NCI-H460 (cell line): ENCODE measurements at regions not wholly inside any gene's neighbourhood (a gene's known extent, or its start where the extent isn't known, plus 50 kb on each side); places are given as distances from the start of the nearest gene placed in this dataset.

Experiments used
- DNase-seq: peaks from one replicate; pipeline ENCODE4 v3.0.0-alpha.2; 2016; ENCODE audit warnings: low read depth; ENCODE audit errors: extremely low read depth

DNA sequence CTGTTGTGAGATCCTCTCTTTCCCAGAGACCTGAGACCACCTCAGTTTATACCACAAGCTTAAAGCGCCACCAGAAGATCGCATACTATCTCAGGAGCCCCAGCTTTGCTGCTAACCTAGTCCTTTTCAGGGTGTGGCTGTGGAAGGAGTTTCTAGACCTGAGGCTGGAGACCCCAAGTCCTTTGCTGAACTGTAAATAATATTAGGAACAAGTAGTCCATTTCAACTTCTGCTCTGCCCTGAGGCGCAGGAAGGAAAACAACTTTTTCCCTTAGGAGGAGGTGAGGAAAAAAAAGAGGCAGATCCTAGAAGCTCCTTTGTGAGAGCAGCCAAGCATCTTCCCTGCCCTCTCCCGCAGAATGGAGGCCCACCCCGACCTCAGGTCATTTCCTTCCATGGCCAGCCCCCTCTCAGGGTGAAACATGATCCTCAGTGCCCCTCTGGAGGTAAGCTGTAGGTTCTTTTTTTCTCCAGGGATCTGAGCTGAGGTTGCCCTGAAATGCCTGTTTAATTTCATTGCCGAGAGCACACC lies 122.8 kb upstream of the LGALSL start:
- no peak for DNase-seq

DNA sequence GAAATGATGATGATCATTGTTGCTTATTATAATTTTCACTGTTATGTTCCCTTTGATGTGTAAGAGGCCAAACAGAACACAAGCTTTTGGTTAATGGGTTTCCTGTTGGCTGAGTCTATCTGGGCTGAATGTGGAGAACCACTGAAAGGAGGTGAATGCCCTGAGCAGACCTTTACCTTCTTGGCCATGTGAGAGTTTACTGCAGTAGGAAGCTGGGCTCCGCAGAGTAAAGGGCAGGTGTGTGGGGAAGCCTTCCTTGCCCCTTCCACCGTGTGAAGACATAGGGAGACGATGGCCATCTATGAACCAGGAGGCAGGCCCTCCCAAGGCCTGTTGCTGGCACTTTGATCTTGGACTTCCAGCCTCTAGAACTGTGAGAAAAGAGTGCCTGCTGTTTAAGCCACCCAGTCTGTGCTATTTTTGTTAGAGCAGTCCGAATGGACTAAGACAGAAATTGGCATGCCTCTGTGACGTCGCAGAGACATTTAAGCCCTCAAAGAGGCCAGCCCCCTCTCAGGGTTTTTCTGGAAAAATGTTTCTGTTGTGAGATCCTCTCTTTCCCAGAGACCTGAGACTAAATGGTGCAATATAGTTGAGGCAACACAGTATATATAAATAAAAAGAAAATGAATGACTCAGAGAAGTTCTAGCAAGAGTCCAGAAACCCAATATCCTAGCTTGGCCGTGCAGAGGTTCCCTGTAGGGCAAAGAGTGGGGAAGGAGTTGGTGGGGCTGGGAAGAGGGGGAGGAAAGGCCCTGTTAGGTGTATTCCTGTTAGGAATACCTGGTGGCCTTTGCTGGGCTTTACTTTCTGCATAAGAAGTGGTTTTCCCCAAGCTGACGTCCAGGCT lies 121.9 kb upstream of the LGALSL start:
- DNase-seq: no peak

DNA sequence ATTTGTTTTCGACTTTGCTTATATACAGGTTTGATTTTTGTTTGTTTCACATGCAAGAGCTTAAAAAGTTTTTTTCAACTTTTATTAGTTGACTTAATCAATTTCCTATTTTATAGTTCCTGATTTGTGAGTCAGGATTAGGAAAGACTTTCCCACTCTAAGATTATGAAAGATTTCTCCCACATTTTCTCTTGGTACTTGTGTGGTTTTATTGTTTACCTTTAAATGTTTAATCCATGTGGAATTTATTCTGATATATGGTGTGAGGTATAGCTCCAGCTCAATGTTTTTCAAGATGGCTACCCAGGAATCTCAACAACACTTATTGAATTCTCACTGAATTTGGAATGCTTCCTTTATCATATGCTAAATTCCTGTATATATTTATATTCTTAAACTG lies 117.8 kb upstream of the LGALSL start:
- DNase-seq: no peak

DNA sequence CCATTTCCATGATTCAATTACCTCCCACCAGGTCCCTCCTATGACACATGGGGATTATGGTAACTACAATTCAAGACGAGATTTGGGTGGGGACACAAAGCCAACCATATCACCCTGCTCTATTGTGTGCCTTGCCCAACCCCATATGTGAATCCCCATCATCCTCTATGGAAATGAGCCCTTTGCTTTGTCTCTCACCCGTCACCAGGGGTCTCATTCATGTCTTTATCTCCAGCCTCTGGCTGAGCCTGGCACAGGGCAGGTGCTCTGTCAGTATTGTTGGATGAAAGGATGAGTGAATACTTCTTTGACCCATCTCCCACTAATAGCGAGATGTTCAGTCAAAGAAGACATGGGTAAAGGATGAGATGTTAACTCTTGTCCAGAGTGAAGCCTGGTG lies 116.6 kb upstream of the LGALSL start:
- no peak for DNase-seq

DNA sequence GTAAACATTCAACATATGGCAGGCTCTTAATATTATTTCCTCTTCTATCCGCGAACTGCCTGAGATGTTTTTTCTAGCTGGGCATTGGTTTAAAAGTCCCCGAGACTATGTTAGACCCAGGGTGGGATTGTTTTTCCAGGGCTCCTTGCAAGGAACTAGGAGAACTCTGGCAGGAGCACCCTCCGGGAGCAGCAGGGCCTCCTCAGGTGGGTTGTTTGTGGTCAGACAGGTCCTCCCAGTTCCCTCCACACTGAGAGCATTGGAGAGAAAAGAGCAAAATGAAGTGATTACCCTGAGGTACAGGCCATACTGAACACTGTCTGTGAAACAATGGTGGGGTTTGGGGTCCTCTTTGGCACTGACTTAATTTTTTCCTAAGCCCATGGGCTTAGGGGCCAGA lies 115.9 kb upstream of the LGALSL start:
- DNase-seq: no peak

DNA sequence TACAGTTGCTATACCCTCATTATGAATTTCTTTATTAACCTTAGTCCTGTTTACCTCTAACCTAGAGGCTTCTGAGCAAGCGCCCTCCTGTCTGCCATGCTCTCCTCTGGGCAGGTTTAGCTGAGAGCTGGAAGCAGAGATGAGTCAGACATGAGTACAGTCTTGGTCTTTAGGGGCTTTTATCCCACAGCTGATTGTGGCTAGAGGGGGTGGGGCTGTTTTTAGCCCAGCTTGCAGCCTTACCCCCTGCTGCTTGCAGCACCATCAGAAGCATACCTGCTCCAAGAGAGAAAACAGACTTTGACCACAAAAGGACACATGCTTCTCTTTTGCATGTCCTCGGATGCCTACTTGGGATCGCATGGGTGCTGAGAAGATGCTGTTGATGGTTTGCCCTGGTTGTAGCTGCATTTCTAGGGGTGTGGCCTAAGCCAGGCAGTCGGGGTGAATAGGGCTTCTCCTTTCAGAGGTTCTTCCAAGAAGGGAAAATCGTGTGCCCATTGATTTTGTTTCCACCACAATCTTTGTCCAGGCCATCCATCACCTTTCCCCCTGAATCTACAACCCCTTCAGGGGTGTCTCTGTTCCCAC lies 115.0 kb upstream of the LGALSL start:
- DNase-seq: no peak

DNA sequence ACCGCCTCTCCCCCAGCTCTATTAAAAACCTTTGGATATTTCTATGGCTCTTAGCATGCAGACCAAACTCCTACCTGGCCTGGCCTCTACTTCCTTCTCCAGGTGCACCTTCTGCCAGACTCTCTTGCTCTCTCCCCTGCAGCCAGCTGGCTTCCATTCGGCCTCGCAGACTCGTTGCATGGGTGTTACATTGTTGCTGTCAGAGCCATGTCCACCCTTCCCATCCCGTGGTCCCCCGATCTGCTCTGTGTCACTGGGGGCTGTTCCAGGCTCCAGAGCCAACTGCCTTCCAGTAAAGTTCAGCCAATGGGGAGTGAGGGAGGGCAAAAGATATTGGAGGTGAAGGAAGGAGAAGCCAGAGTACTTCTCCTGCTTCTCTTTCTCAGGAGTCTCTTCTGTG lies 112.5 kb upstream of the LGALSL start:
- DNase-seq: no peak

DNA sequence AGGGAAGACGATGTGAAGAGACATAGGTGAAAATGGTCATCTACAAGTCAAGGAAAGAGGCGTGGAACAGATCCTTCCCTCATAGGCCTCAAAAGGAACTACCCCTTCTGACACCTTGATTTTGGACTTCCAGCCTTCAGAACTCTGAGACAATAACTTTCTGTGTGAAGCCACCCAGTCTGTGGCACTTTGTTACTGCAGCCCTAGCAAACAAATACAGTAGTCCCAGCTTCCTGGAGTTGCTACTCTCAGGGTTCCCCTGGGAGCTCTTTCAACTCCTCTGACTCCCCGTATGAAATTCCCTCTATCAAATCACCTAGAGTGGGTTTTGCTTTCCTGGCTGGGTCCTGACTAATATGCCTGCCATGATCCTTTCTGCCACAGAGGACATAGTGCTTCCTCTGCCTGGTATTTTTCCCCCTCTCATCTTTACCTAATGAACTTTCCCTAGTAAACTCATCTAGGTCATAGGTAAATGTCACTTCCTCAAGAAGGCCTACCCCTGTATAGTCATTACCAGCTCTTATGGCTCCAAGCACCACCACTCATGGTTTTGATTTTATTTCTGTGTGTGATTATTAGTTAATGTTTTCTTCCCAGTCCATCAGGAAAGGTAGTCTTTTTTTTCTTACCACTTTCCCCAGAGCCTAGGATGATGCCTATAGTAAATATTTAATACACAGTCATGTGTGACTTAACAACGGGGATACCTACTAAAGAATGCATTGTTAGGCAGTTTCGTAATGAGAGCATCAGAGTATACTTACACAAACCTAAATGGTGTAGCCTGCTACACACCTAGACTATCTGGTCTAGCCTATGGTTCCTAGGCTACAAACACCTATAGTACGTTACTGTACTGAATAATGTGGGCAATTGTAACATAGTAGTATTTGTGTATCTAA lies 111.5 kb upstream of the LGALSL start:
- no peak for DNase-seq

DNA sequence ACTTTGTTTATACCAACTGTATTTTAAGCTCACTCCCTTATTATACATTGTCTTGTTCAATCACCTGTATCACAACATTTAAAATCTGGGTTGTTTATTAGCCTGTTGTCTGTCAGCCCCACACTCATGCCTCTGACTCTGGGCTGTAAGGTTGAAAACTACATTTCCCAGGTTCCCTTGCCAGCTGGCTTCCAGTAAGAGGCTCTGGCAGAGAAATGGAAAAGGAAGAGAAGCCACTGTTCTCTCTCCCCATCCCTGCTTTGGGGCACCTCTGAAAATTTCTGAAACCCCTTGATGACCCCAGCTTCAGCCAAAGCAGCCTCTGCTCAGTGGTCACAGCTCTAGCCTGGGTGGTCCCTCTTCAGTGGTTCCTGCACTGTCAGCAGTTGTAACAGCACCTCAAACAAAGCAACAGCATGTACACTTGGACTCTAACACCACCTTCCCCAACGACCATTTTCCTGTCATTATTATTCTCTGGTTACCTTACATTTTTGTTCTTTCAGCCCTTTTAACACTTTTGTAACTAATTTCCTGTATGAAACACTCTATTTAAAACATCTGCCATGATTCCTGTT lies 108.9 kb upstream of the LGALSL start:
- DNase-seq: no peak

DNA sequence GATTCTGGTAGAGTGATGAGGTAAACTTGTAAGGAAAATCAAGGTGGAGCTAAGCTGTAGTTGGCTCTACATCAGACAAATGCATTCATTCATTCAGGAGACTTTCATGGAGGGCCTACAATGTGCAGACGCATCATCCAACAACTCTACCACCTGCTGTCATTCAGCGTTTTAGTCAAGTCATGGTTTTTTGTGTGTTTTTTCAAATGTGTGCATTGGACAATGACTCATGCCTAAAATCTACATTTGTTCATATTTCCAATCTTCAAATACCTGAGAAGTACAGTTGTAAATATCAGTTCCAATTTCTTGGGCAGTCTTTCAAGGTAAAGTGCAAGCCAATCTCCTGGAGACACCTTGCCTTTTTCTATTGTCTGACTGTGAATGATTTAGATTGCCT lies 108.0 kb upstream of the LGALSL start:
- no peak for DNase-seq

DNA sequence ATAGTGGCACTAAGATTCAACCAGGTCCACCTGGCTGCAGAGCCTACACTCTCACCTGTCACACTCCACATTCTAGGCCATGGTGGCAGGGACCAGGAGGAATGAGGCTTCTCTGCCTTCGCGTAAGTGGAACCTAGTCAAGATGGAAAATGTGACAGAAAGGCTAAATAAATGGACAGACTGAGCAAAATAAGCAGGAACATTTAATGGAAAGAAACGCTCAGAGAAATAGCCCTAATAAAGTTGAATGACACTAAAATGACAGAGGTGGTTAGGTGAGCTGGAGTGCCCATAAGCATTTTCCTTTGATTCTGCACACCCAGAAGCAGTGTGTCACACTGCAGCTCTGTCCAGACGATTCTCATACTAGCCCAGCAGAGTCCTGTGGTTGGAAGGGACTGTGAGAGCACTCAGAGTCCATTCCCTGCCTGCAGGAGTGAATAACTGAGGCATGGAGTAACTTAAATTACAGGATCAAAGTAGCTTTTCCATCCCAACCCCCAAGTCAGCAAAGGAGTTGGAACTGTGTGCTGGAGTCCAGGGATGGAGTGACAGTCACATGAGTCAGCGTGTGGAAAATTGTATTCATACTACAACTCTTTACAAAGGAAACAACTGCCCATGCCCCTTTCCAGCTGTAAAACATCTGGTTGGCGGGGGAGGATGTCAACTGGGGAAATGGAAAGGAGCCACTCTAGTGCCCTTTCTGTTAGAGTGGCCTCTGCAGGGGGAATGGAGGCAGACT lies 105.4 kb upstream of the LGALSL start:
- DNase-seq: no peak

DNA sequence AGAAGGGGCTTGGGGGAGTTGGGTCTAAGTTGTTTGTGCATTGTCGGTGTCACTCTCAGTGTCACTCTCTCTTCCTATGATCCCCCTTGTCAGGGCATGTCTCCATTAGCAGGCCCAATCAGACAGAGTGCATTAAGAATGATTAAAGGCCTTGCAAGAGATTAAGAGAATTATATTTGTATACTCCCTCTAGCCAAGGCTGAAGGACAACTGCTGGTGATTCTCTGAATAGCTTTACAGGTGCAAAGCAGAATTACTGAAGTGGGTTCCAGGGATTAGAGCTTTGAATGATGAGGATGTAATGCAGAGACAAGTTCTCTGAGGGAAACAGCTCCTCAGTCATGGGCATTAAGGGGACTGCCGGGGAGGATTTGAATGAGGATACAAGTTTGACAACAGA lies 104.8 kb upstream of the LGALSL start:
- DNase-seq: no peak

DNA sequence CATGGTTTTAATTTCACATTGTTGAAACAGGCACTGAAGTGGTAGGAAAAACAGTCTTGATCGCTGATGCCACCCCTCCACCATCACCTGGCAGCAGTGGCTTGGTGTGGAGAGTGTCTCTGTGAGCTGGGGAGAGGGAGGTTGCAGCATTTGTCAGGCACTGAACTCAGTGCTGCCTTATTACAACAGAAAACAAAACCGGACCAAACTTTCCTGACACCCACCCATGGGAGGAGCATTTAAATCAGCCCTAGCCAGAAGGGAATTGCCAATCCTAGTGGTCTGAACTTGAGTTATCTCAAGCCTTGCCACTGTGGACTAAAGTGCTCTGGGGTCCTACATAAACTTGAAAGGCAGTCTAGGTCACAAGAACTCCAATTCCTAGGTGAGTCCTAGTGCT lies 103.0 kb upstream of the LGALSL start:
- DNase-seq: no peak

DNA sequence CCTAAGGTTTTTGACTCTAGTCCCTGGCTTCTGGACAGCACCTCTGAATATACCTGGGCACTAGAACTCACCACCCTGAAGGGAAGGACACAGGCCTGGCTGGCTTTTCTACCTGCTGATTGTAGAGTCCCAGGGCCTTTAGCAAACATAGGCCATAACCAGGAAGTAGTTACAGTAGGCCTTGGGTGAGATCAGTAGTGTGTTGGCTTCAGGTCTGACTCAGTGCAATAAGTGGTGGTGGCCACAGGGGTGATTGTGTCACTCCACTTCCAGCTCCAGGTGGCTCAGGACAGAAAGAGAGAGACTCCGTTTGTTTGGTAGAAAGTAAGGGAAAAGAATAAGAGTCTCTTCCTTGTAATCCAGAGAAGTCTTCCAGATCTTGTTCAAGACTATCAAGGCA lies 101.7 kb upstream of the LGALSL start:
- no peak for DNase-seq

DNA sequence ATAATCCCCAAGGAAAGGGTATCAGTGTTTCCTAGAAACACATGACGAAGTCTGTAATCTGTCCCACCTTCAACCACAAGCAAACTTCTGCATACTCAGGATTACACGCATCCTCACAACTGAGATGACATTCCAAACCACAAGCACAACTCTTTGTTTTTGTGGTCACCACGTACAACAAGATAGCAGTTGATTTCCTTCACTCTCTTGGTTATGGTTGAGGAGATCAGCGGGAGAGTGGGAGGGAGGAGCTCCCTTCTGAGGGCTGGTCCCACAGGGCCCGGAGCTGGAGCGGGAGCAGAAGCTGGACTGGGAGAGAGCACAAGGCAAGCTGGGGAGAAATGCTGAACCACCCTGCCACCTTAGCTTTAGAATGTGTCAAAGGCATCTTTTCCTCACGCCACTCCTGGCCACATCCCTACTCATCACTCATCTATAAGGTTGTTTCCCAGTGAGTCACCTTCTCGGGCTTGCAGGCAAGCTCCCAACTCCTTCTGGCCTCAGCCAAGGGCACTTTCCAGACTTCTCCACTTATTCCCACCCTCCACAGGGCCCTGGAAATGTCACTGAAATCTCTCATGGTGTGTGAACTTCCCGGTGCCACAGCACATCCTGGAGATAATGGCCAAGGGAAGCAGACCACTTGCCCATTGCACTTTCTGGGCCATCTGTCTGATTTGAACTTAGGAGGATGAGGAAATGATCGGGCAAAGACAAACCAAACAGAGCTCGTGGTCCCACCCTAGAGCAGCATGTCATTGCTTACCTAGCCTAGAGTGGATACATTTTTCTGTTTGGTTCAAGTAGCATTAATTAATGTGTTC lies 98.9 kb upstream of the LGALSL start:
- DNase-seq: no peak

DNA sequence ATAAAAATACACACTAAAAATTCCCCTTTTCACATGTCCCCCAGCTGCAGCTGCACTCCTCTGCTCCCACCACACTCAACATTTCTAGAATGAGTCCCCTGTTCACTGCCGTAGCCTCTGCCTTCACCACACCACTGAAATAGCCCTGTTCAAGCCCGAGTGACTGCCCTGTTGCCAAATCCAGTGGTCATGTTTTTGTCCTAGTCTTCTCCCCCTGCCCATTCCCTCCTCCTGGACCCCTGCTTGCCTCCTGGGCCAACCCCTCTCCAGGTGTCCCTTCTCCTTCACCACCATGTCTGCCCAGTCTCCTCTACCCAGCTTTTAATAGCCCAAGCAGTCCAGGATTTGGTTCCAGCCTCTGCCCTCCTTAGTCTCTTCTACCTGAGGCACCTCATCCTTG lies 97.1 kb upstream of the LGALSL start:
- no peak for DNase-seq

DNA sequence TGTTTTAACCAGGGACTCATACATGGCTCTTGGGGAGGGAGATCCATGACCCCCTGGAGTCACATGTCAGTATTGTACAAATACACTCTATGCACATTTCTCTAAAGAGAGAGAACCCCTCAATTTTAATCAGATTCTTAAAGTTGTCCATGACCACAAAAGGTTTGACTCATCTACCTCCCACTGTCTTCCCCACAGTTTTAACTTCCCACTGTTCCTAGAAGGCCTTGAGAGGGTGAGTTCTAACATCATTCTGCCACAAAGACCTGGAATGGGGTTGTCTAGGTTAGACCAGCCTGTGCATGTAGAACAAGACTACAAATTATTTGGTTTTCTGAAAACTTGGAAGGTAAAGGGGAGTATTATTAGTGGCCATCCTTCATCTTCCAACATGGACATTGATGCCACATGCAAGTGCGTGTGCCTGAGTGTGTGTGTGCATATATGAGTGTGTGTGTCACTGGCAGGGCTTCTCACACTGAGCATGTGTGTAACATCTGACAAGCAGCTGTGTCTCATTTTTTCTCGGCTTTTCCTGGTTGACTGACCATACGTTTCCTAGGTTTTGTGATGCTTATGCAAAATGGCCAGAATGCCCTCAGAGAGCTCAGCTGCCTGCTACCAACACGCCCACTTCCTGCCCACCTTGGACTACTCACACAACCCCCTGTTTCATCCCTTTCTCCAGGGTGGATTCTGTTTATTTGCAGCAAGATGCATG lies 94.6 kb upstream of the LGALSL start:
- no peak for DNase-seq

DNA sequence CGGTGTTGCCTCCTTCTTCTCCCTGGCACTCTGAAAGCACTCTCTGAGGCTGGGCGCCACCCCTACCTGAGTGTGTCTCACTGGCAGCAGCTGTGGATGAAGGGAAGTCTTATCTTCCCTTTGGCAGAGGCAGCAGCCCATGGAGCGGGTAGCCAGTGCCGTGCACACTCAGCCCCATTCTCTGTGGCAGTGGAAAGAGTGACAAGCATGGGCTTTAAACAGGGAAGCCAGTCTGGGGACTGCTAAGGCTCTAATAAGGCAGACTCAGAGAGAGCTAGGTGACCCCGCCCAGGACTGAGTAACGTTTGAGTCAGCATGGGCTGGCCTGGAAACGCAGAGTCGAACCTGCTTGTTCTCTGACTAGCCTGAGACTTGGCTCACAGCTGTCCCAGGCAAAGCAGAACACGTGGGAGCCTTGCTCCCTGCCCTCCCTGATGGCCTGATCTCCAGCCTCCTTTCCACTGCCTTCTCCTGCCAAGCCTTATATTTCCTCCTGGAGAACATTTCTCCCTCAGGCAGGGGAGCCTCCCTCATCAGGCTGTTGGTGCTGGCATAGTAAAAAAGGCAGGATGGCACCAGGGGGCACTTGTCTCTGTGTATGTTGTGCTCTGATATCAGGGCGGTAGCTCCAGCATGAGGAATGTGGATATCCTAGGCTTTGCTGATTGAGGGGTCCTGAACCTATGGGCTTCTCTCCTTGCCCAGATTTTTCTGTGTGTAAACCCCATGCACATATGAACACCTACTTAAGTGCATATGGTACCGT lies 93.9 kb upstream of the LGALSL start:
- DNase-seq: peak; percentile 86
